HCT116 (cell line): ENCODE measurements at regions not wholly inside any gene's neighbourhood (a gene's known extent, or its start where the extent isn't known, plus 50 kb on each side); places are given as distances from the start of the nearest gene placed in this dataset.

Source experiments
- CEBPB ChIP-seq: IDR thresholded peaks from 2 replicates; pipeline ENCODE4 v1.6.1; 2012; ENCODE audit warnings: low read depth
- CTCF ChIP-seq, 3 experiments: fragments of 200-600 bp in 1 of 3; sonication (generic) in 1 of 3; IDR thresholded peaks in 2 of 3; conservative IDR thresholded peaks in 1 of 3; 2 replicates each; pipeline ENCODE4 v1.5.1; 2012 to 2017; ENCODE audit warnings: low read depth in 2 of 3, low read length in 2 of 3, antibody characterized with exemption in 1 of 3, borderline replicate concordance in 1 of 3, control low read depth in 1 of 3, mild to moderate bottlenecking in 1 of 3, mixed read lengths in 1 of 3, mixed run types in 1 of 3, moderate library complexity in 1 of 3; ENCODE audit not compliant: insufficient read depth in 1 of 3
- EGR1 ChIP-seq: IDR thresholded peaks from 2 replicates; pipeline ENCODE4 v1.6.1; 2012; ENCODE audit warnings: low read depth
- EZH2phosphoT487 ChIP-seq: fragments of 200-600 bp; IDR thresholded peaks from 2 replicates; pipeline ENCODE4 v1.6.1; 2018; ENCODE audit warnings: antibody characterized with exemption, borderline replicate concordance
- FOSL1 ChIP-seq: IDR thresholded peaks from 2 replicates; pipeline ENCODE4 v1.6.1; 2012; ENCODE audit warnings: low read depth
- MAX ChIP-seq: IDR thresholded peaks from 2 replicates; pipeline ENCODE4 v1.6.1; 2012
- POLR2A ChIP-seq: IDR thresholded peaks from 2 replicates; pipeline ENCODE4 v1.7.0; 2011; ENCODE audit warnings: borderline replicate concordance; ENCODE audit not compliant: insufficient read depth, insufficient read length; ENCODE audit errors: extremely low read depth
- RAD21 ChIP-seq: IDR thresholded peaks from 2 replicates; pipeline ENCODE4 v1.6.1; 2012; ENCODE audit warnings: low read depth, mild to moderate bottlenecking
- REST ChIP-seq: IDR thresholded peaks from 2 replicates; pipeline ENCODE4 v1.6.1; 2012; ENCODE audit warnings: low read depth

- no peak for TF ChIP-seq MAX
- no peak for TF ChIP-seq POLR2A
- no peak for TF ChIP-seq CTCF (IDR thresholded peaks at IDR 0.05 in 2 of 3, conservative IDR thresholded peaks at IDR 0.05 in 1 of 3; ENCODE audit: borderline replicate concordance in 1 of 3, insufficient read depth in 1 of 3, low read depth in 2 of 3, low read length in 2 of 3)
- no peak for TF ChIP-seq EZH2phosphoT487
- TF ChIP-seq CEBPB, result no peak
- no peak for TF ChIP-seq RAD21
- TF ChIP-seq REST, result no peak
- no peak for TF ChIP-seq EGR1
- TF ChIP-seq FOSL1, result no peak
Measured at GRCh38 chr21:23950344-23950743, 1656.9 kb downstream of the MRPL39 start.
